ENCODE measurements at regions not wholly inside any gene's neighbourhood (a gene's known extent, or its start where the extent isn't known, plus 50 kb on each side); places are given as distances from the start of the nearest gene placed in this dataset.

- TF ChIP-seq REST (IDR thresholded peaks at IDR 0.05; ENCODE audit: insufficient replicate concordance, low read depth), result no peak
- TF ChIP-seq CTCF (IDR thresholded peaks at IDR 0.05; ENCODE audit: insufficient read depth, low read length), result no peak
- TF ChIP-seq SPI1 (IDR thresholded peaks at IDR 0.05; ENCODE audit: borderline replicate concordance, low read depth), result no peak
- TF ChIP-seq GABPA (IDR thresholded peaks at IDR 0.05; ENCODE audit: low read depth), result no peak
These were observed 226.3 kb upstream of the FGGY start for GRCh38 chr1:59070610-59071009.

Measured in HL-60 (cell line).